DOHH2 (cell line): ENCODE measurements at regions not wholly inside any gene's neighbourhood (a gene's known extent, or its start where the extent isn't known, plus 50 kb on each side); places are given as distances from the start of the nearest gene placed in this dataset.

ENCODE experiments used
- H3F3A ChIP-seq: fragments of 200-600 bp; sonication (generic), shearing (Covaris generic); 2 replicates; pipeline ENCODE4 v1.6.0; 2016; ENCODE audit warnings: antibody characterized with exemption, mild to moderate bottlenecking; ENCODE audit not compliant: control insufficient read depth, insufficient read depth
- H3K27ac ChIP-seq: fragments of 200-600 bp; sonication (generic); 2 replicates; pipeline ENCODE4 v1.5.1; 2014; ENCODE audit warnings: low read depth, mild to moderate bottlenecking, low read length, moderate library complexity
- H3K27me3 ChIP-seq: fragments of 200-600 bp; sonication (generic); 2 replicates; pipeline ENCODE4 v1.6.1; 2014; ENCODE audit warnings: mild to moderate bottlenecking, low read length, mixed read lengths; ENCODE audit not compliant: control insufficient read depth
- H3K36me3 ChIP-seq: fragments of 200-600 bp; sonication (generic); 2 replicates; pipeline ENCODE4 v1.6.1; 2014; ENCODE audit warnings: mild to moderate bottlenecking, low read length, moderate library complexity, mixed read lengths; ENCODE audit not compliant: control insufficient read depth
- H3K4me1 ChIP-seq: fragments of 200-600 bp; sonication (generic); 2 replicates; pipeline ENCODE4 v1.6.1; 2014; ENCODE audit warnings: mild to moderate bottlenecking, low read length, mixed read lengths; ENCODE audit not compliant: control insufficient read depth
- H3K4me2 ChIP-seq: fragments of 200-600 bp; sonication (generic); 2 replicates; pipeline ENCODE4 v1.6.0; 2014; ENCODE audit warnings: mild to moderate bottlenecking, low read length, moderate library complexity
- H3K4me3 ChIP-seq: fragments of 200-600 bp; sonication (generic); 2 replicates; pipeline ENCODE4 v1.5.1; 2014; ENCODE audit warnings: mild to moderate bottlenecking, low read length, mixed read lengths
- H3K79me2 ChIP-seq: fragments of 200-600 bp; sonication (generic); 2 replicates; pipeline ENCODE4 v1.6.1; 2014; ENCODE audit warnings: mild to moderate bottlenecking, low read length, mixed read lengths; ENCODE audit not compliant: control insufficient read depth
- H3K9me2 ChIP-seq: fragments of 200-600 bp; sonication (generic); replicated peaks from 2 replicates; pipeline ENCODE4 v1.6.1; 2014; ENCODE audit warnings: mild to moderate bottlenecking, low read length, mixed read lengths; ENCODE audit not compliant: control insufficient read depth
- H3K9me3 ChIP-seq: fragments of 200-600 bp; sonication (generic); 2 replicates; pipeline ENCODE4 v1.6.1; 2014; ENCODE audit warnings: antibody characterized with exemption, low read length, mixed read lengths; ENCODE audit not compliant: control insufficient read depth, insufficient read depth
- H4K20me1 ChIP-seq: fragments of 200-600 bp; sonication (generic); 2 replicates; pipeline ENCODE4 v1.6.0; 2014; ENCODE audit warnings: low read depth, mild to moderate bottlenecking, antibody characterized with exemption, low read length, moderate library complexity; ENCODE audit not compliant: control insufficient read depth, insufficient read depth
- CTCF ChIP-seq: fragments of 200-600 bp; sonication (generic); IDR thresholded peaks from one replicate; pipeline ENCODE4 v1.5.1; 2014; ENCODE audit warnings: antibody characterized with exemption, mild to moderate bottlenecking, low read depth, low read length; ENCODE audit not compliant: poor library complexity, severe bottlenecking
- EZH2phosphoT487 ChIP-seq: fragments of 200-600 bp; sonication (generic); IDR thresholded peaks from 2 replicates; pipeline ENCODE4 v1.6.1; 2017; ENCODE audit warnings: borderline replicate concordance, mild to moderate bottlenecking, antibody characterized with exemption, low read length, moderate library complexity, mixed read lengths

DNA sequence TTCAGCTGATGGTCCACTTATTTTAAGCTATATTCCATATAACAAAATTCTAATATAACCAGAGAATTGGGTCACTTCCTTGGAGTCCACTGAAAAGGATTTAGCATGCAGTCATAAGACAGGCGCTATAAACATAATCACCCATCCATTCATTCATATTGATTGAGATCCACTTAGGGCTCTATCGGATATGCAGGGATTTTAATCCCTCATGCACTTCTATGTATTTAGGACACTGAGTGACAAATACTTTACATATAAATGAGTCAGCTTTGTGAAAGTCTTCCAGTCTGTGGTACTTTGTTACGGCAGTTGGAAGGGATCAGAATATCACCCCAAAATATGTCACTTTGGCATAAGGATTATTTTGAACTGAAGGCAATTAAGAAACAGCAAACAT lies 127.3 kb upstream of the ZNF608 start:
- Histone ChIP-seq H3F3A (no peaks in the 10 kb centered on the region), H3K36me3 (no peaks in the 10 kb centered on the region), H3K9me2 (no peaks in the 10 kb centered on the region), H3K4me2 (no peak overlapping the region), H3K79me2 (no peaks in the 10 kb centered on the region), H4K20me1 (no peaks in the 10 kb centered on the region), H3K4me1 (0 out of 2 replicates have a peak, but pooled peaks cover 1% of the 10 kb centered on the region), H3K27ac (no peak overlapping the region), H3K9me3 (no peaks in the 10 kb centered on the region), H3K4me3 (no peak overlapping the region), H3K27me3 (no peaks in the 10 kb centered on the region)
- TF ChIP-seq CTCF (no peak), EZH2phosphoT487 (no peak)

DNA sequence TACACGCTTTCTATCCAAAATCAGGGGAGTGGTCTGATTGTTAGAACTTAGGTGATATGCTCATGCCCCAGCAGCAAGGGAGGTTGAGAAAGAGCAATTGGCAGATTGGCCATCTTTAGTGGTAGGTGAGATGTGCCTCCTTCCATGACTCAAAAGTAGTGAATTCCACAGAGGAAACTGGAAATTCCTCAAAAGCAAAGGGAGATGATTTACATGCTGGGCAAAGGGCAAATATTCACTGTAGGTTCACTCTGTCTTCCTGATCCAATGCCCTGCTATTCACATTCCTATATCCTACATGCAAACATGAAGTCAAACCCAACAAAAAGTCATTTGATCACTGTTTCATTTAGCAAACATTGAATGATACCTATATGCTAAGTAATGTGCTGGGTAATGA lies 130.1 kb upstream of the ZNF608 start:
- Histone ChIP-seq H3F3A (no peaks in the 10 kb centered on the region), H3K4me1 (0 out of 2 replicates have a peak, but pooled peaks cover 4% of the 10 kb centered on the region), H3K79me2 (no peaks in the 10 kb centered on the region), H3K9me3 (no peaks in the 10 kb centered on the region), H4K20me1 (no peaks in the 10 kb centered on the region), H3K9me2 (no peaks in the 10 kb centered on the region), H3K4me2 (no peak overlapping the region), H3K27ac (no peak overlapping the region), H3K36me3 (no peaks in the 10 kb centered on the region), H3K27me3 (no peaks in the 10 kb centered on the region), H3K4me3 (no peak overlapping the region)
- TF ChIP-seq EZH2phosphoT487: no peak

DNA sequence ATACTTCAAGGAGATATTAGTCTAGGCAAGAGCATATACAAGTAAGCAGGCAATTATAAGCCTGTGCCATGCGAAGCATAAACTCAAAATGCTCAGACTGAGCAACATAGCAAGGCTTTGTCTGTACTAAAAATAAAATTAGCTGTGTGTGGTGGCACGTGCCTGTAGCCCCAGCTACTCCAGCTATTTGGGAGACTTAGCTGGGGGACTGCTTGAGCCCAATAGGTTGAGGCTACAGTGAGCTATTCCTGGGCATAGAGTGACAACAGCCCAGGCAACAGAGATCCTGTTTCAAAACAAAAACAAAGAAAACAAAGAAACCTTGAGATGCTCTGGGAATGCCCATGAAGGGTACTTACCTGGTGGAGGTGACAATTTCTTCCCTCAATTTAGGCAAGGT lies 130.5 kb upstream of the ZNF608 start:
- no peaks in the 10 kb centered on the region for H3K9me2 ChIP-seq
- H3F3A ChIP-seq: no peaks in the 10 kb centered on the region
- no peak overlapping the region for H3K4me2 ChIP-seq
- H3K79me2 ChIP-seq: no peaks in the 10 kb centered on the region
- H4K20me1 ChIP-seq: no peaks in the 10 kb centered on the region
- no peak overlapping the region for H3K4me3 ChIP-seq
- no peaks in the 10 kb centered on the region for H3K27me3 ChIP-seq
- TF ChIP-seq CTCF (no peak), EZH2phosphoT487 (no peak)
- 0 out of 2 replicates have a peak, but pooled peaks cover 4% of the 10 kb centered on the region for H3K4me1 ChIP-seq
- H3K9me3 ChIP-seq: no peaks in the 10 kb centered on the region
- no peak overlapping the region for H3K27ac ChIP-seq
- H3K36me3 ChIP-seq: no peaks in the 10 kb centered on the region

DNA sequence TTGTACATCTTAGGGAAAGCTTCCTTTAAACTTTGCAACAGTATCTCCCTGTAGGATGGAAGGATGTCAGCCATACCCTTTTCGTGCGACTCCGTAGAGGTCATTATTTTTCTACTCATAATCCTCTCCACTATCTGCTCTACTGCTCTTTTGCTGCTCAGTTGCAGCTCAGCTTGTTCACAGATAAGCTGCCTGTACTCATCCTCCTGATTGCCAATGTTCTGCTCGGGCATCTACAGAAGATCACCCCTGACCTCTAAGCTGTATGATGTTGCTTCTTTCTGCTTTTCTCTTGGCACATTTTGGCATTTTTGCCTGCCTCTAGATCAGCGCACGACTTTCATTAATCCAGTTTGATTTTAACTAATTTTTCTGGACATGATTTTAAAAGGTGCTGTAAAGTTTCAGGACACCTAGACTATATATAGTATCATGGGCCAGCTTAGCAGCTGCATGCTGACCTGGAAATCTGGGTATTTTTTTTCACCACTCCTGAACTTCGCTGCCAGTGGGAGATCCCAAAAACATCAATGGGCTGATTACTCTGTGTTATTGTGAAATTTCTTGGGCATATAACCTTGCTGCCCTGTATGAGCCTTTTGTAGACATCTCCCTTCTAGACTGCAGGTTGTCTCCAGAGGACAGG lies 131.2 kb upstream of the ZNF608 start:
- Histone ChIP-seq H3K27ac (no peak overlapping the region), H3K36me3 (no peaks in the 10 kb centered on the region), H3K4me1 (0 out of 2 replicates have a peak, but pooled peaks cover 4% of the 10 kb centered on the region), H3F3A (no peaks in the 10 kb centered on the region), H3K9me3 (no peaks in the 10 kb centered on the region), H3K4me3 (no peak overlapping the region), H3K27me3 (no peaks in the 10 kb centered on the region), H4K20me1 (no peaks in the 10 kb centered on the region), H3K4me2 (no peak overlapping the region), H3K9me2 (no peaks in the 10 kb centered on the region), H3K79me2 (no peaks in the 10 kb centered on the region)
- TF ChIP-seq EZH2phosphoT487 (no peak), CTCF (no peak)
